ENCODE measurements at regions not wholly inside any gene's neighbourhood (a gene's known extent, or its start where the extent isn't known, plus 50 kb on each side); places are given as distances from the start of the nearest gene placed in this dataset.
"Not testable (repeated sequence)": the region's sequence is repeated elsewhere in the genome, so short reads cannot be mapped to it uniquely, and the experiment has no call there.

GRCh38 chr12:25789541-25789944, 168.9 kb upstream of the RASSF8 start:
- DNase-seq (ENCODE audit: low read depth in 2 of 2): peak in 1 of 2 donors; percentile 36

- peak in 1 of 2 donors; percentile 68 for DNase-seq (ENCODE audit: low read depth in 2 of 2)
Measured at GRCh38 chr12:25792031-25792430, 166.5 kb upstream of the RASSF8 start.

- no peak for DNase-seq (ENCODE audit: low read depth in 2 of 2)
Measured at GRCh38 chr12:25793196-25793595, 165.3 kb upstream of the RASSF8 start.

GRCh38 chr12:25794571-25794970, 163.9 kb upstream of the RASSF8 start:
- peak; percentile 62 to 75 for DNase-seq (ENCODE audit: low read depth in 2 of 2)

- no peak for DNase-seq (ENCODE audit: low read depth in 2 of 2)
Measured at GRCh38 chr12:25796523-25797000, 161.9 kb upstream of the RASSF8 start.

GRCh38 chr12:25797386-25797785, 161.1 kb upstream of the RASSF8 start:
- DNase-seq (ENCODE audit: low read depth in 2 of 2): peak in 1 of 2 donors; percentile 30

- DNase-seq (ENCODE audit: low read depth in 2 of 2): no peak
Measured at GRCh38 chr12:25797949-25798348, 160.5 kb upstream of the RASSF8 start.

GRCh38 chr12:25800101-25800500, 158.4 kb upstream of the RASSF8 start:
- DNase-seq (ENCODE audit: low read depth in 2 of 2): no peak

- no peak for DNase-seq (ENCODE audit: low read depth in 2 of 2)
Measured at GRCh38 chr12:25801734-25802133, 156.7 kb upstream of the RASSF8 start.

GRCh38 chr12:25802143-25802542, 156.3 kb upstream of the RASSF8 start:
- no peak for DNase-seq (ENCODE audit: low read depth in 2 of 2)

GRCh38 chr12:25803029-25803664, 155.3 kb upstream of the RASSF8 start:
- not testable (repeated sequence) for DNase-seq (ENCODE audit: low read depth in 2 of 2)

- peak in 1 of 2 donors; percentile 28 for DNase-seq (ENCODE audit: low read depth in 2 of 2)
Measured at GRCh38 chr12:25804286-25804685, 154.2 kb upstream of the RASSF8 start.

- DNase-seq (ENCODE audit: low read depth in 2 of 2): peak in 1 of 2 donors; percentile 50
Measured at GRCh38 chr12:25806271-25806670, 152.2 kb upstream of the RASSF8 start.

- DNase-seq (ENCODE audit: low read depth in 2 of 2): no peak
Measured at GRCh38 chr12:25808604-25809003, 149.9 kb upstream of the RASSF8 start.

- no peak for DNase-seq (ENCODE audit: low read depth in 2 of 2)
Measured at GRCh38 chr12:25810683-25811082, 147.8 kb upstream of the RASSF8 start.

- DNase-seq (ENCODE audit: low read depth in 2 of 2): peak in 1 of 2 donors; percentile 78
Measured at GRCh38 chr12:25811656-25812126, 146.8 kb upstream of the RASSF8 start.

- no peak for DNase-seq (ENCODE audit: low read depth in 2 of 2)
Measured at GRCh38 chr12:25812295-25812694, 146.2 kb upstream of the RASSF8 start.

- no peak for DNase-seq (ENCODE audit: low read depth in 2 of 2)
Measured at GRCh38 chr12:25813843-25814242, 144.6 kb upstream of the RASSF8 start.

- peak; percentile 44 to 86 for DNase-seq (ENCODE audit: low read depth in 2 of 2)
Measured at GRCh38 chr12:25816637-25817036, 141.8 kb upstream of the RASSF8 start.

GRCh38 chr12:25817166-25817565, 141.3 kb upstream of the RASSF8 start:
- peak in 1 of 2 donors; percentile 12 for DNase-seq (ENCODE audit: low read depth in 2 of 2)

GRCh38 chr12:25818596-25819390, 139.7 kb upstream of the RASSF8 start:
- DNase-seq (ENCODE audit: low read depth in 2 of 2): no peak

- peak; percentile 20 to 43 for DNase-seq (ENCODE audit: low read depth in 2 of 2)
Measured at GRCh38 chr12:25819691-25820090, 138.8 kb upstream of the RASSF8 start.

GRCh38 chr12:25822281-25822680, 136.2 kb upstream of the RASSF8 start:
- no peak for DNase-seq (ENCODE audit: low read depth in 2 of 2)
